NCI-H2029 (cell line): ENCODE measurements at regions not wholly inside any gene's neighbourhood (a gene's known extent, or its start where the extent isn't known, plus 50 kb on each side); places are given as distances from the start of the nearest gene placed in this dataset.

Experiments used
- DNase-seq: peaks from one replicate; lab custom pipeline; 2025; lab: John Stamatoyannopoulos, UW

DNA sequence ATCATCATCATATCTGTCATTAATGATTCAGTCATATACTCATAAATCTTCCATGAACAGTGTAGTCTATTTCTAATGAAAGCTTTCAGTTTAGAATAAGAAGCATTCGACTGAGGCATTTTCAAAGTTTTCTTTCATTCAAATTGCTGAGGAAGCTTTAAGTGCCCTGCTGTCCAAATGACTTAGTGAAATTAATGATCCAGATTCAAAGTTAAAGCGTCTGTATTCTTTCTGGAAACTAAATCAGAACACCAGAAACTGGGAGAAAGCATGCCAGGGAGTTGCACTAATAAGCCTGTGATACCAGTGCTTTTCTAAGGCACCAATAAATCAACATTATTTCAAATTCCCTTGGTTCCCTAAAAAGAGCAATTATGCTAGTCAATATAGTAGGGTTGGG, 367.8 kb upstream of the ANO5 start:
- DNase-seq, result no peak

- no peak for DNase-seq
These were observed 354.5 kb upstream of the ANO5 start for GRCh38 chr11:21838427-21838826.

DNA sequence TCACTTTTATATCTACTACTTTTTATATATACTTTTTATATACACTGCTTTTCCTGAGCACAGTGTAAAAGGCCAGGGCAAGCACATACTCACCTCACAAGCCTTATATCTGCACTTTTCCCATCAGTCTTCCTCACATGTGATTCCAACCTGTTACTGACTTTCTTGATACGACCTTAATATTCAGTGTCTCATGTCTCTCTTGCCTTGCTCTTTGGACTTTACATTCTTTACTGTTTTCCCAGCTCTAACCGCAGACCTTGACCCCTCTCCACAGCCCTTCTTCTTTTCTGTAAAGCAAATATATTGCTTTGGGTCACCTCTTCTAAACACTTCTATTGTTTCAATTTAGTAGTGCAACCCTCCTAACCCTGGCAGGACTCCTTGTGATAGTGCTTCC, 353.1 kb upstream of the ANO5 start:
- DNase-seq, result no peak

GRCh38 chr11:21861314-21861713, 331.6 kb upstream of the ANO5 start:
- DNase-seq, result no peak

GRCh38 chr11:21865541-21865940, 327.3 kb upstream of the ANO5 start:
- no peak for DNase-seq

DNA sequence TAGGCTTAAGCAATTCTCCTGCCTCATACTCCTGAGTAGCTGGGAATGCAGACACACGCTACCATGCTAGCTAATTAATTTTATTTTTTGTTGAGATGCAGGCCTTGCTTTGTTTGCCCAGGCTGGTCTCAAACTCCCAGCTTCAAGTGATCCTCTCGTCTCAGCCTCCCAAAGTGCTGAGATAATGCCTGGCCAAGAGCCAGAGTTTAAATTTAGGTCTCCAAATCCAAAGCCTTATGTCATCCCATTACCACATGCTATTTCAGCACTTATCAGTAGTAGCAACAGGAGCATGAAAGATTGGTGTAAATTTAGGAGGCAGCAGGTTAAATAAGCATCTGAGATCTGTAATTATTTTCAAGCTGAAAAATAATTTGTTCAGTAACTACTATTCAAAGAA, 326.1 kb upstream of the ANO5 start:
- peak; percentile 81 for DNase-seq

- DNase-seq, result no peak
These were observed 315.7 kb upstream of the ANO5 start for GRCh38 chr11:21877151-21877550.

DNA sequence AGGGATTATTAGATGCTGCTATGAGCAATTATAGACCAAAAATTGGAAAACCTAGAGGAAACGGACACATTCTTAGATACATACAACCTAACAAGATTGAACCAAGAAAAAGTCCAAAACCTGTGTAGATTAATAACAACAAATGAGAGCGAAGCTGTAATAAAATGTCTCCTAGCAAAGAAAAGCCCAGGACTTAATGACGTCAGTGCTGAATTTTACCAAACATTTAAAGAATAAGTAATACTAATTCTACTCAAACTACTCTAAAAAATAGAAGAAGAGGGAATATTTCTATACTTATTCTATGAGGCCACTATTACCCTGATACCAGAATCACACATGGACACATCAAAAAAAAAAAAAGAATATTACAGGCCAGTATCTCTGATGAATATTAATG, 309.5 kb upstream of the ANO5 start:
- no peak for DNase-seq

DNA sequence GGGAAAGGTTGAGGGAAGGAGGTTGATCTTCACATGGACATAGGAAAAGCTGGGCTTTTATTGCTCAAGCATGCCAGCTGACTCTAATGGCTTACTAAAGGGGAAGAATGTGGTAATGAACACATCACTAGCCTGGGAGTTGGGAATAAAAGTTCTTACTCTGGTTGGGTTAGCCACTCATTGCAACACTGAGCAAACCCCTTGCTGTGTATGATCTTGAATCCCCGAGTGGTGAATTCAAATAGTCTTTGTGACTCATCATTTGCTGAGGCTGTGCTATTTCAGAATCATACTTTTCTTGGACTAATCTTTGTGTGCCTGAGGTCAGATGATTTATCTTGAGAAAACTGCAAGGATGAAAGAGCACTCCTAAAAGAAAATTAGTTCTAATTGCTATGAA, 304.1 kb upstream of the ANO5 start:
- DNase-seq, result no peak

DNA sequence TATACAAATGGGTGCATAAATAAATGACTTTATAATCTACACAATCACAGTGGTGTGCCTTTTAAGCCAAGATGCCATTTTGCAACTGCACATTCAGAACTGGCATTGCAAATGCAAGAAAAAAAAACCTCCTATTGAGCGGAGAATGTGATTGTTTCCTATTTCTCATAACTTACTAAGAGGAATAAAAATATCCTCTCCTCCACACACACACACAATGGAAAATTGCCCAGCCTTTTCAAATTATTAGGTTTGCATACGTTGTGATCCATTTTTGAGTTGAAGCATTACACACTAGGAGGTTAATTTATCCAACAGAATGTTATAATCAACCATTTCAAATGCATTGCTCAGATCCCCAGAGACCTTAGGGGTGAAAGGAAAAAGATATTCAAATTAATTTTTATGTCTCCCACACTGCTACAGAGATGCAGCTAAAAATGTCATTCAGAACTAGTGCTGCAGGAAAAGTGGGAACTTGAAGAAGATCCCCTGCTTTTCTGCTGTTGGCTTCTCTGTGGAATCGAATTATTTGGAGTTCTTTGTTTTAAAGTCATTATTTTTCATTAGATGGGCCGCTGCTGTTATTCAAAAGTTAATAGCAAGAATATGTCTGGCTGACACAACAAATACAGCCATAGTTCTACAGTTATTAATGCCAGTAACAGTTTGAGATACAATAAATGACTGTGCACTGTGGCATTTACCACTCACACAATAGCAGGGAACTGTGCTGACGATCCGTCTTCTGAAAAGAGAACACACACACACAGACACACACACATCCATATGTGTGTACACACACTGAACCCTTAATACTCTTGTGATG, 299.9 kb upstream of the ANO5 start:
- no peak for DNase-seq

DNA sequence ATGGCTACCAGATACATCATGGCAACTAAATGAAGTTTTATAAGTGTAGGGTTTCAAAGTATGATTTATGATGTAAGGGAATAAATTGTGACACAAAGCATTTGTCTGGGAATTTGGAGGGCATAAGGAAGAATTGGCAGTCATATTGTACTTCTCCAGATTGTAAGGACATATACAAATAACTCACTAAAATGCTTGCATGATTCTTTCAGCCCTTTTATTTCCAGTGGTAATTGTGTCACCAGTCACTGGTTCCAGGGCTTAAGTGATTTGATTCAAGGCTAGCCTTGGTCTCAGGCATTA, 299.4 kb upstream of the ANO5 start:
- DNase-seq, result no peak

GRCh38 chr11:21894492-21894891, 298.4 kb upstream of the ANO5 start:
- DNase-seq, result no peak

- DNase-seq, result peak; percentile 9
These were observed 297.2 kb upstream of the ANO5 start for GRCh38 chr11:21895686-21896085.

GRCh38 chr11:21896216-21896615, 296.7 kb upstream of the ANO5 start:
- DNase-seq, result no peak

DNA sequence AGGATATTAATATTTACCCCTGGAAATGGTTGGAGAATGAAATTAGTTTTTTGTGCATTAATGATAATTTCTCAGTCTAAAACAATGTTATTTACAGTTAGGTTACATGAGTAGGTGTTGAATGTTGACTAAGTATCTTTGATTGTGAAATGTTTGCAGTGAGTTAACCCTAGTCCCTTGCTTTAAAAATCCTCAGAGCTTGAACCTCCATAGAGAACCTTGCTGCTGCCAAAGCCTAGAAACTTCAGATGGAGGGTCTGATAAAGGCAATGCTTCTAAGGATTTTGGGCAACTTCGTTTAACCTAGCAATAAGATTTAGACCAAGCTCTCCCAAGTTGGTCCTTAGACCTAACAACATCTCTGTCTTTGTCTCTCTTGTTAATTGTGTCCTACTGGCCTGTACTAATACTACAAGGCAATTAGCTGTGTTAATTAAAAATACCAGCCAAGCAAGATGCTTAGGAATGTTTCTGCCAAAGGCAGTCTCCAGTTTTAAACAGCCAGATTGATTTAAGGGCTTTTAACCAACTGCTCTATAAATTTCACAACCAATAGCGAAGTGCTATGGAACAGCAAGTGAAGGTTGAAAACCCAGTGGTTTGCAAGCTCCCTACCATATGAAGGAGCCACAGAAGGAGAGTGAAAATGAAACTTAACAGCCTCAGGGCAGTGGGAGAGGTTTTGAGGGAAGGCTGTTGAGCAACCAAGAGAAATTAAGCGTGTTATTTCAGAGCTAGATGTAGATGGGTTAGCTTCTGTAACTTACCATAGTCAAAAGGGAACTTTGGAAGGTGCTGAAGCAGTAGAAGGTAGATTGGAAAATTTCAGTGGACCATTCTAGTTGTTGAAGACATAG, 295.9 kb upstream of the ANO5 start:
- peak; percentile 22 for DNase-seq

DNA sequence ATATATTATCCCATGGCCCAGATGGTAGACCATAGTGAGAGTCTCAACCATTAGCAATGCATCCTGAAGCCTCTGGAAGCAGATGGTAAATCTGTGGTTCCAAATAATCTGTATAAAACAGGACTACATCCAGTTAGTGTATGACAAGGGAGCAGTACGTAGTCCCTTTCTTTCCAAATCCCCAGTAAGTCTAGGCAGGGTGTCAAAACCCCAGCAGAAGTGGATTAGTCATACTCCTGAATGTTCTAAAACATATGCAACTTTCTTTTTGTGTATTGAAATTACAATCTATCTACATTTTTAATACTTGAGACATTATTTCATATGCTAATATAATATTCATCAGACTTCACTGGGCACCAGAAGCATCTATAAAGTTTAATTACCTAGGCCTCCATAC, 295.1 kb upstream of the ANO5 start:
- no peak for DNase-seq

DNA sequence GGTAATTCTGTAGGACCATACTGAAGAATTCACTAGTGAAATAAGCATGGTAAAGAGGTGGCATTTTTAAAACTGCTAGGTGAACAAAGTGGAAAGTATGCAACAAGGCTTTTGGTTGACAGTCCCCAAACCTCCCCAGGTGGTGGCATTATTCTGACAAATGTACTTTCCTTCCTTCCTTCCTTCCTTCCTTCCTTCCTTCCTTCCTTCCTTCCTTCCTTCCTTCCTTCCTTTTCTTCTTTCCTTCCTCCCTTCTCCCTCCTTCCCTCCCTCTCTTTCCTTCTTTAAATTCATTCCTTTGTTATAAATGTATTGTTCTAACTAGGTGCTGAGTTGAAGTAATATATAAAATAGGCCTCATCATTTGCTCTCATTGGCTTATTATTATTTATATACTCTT, 284.7 kb upstream of the ANO5 start:
- no peak for DNase-seq

DNA sequence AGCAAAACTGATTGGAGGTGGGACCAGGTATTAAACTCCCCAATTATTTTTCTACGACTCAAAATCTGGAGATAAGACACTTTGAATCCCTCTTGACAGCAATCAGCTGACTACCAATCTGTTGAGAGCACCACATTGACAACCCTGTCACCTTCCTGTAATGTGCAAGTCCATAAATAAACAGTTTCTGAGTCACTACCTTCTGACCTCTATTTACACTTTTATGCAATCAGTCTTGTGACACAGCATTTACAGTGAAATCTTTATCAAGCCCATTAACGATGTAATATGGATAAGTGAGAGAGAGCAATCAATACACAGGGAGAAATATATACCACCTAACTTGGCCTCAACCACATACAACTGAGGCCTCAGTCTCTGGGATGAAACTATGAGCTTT, 283.7 kb upstream of the ANO5 start:
- peak; percentile 9 for DNase-seq

- DNase-seq, result no peak
These were observed 281.8 kb upstream of the ANO5 start for GRCh38 chr11:21911061-21911460.

GRCh38 chr11:21912285-21912684, 280.6 kb upstream of the ANO5 start:
- DNase-seq, result no peak

DNA sequence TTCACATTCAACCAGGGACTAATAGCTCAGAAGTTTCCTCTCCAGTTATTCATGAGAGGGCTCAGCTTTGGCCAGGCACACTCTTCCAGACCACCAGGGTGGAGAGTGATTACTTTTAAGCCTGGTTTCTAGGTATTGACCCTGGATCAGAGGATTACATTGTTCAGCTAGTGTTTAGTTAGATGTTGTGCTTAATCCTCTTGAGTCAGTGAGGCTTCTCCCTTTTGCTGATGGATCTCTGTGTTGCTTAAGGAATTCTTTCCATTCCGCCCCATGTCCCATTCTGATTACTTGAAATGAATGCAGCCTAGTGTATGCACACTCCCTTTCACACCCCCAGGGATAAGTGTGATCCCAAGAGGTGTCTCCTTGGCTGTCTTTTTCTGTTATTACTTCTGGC, 271.7 kb upstream of the ANO5 start:
- DNase-seq, result no peak

GRCh38 chr11:21924262-21924661, 268.6 kb upstream of the ANO5 start:
- no peak for DNase-seq

DNA sequence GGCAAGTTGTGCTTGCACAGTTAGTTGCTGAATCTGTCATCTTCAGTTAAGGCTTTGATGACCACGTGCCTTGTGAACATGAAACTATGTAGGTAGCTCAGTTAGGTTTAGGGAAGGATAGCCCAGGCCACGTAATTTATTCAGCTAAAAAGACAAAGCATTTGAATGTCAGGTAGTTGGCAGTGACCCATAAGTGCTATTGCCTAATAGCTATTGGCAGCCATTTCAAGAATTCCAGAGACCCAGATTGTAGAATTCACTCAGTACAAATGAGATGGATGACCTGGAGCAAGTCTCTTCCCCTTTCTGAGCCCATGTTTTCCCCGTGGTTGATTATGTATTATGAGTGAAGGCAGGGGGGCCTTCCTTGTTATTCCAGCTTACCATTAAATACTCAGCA, 265.3 kb upstream of the ANO5 start:
- peak; percentile 21 for DNase-seq

DNA sequence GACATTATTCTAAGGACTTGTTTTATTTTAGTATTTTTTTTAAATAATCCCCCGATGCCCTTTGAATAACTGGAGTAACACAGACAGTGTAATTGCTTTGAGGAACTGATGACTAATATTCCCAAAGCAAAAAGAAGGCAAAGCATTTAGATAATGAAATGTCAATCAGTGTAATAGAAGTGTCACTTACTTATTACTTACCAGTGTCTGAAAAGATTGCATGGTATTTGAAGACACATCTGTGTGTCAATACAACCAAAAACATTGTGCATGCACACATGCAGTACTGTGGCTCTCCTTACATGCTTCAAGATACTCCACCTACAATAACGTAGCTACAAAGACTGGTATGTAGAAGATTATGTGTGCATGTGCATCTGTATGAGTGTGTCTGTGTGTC, 264.0 kb upstream of the ANO5 start:
- no peak for DNase-seq
